Ramos (cell line): ENCODE measurements at regions not wholly inside any gene's neighbourhood (a gene's known extent, or its start where the extent isn't known, plus 50 kb on each side); places are given as distances from the start of the nearest gene placed in this dataset.

Experiments
- in situ Hi-C: fragments of 300-500 bp; cut with MboI; formaldehyde crosslinking; loops from one replicate; pipeline ENCODE4 v1.14.3; 2022; ENCODE audit warnings: low sequenced_read_pairs; ENCODE audit not compliant: unreplicated experiment

DNA sequence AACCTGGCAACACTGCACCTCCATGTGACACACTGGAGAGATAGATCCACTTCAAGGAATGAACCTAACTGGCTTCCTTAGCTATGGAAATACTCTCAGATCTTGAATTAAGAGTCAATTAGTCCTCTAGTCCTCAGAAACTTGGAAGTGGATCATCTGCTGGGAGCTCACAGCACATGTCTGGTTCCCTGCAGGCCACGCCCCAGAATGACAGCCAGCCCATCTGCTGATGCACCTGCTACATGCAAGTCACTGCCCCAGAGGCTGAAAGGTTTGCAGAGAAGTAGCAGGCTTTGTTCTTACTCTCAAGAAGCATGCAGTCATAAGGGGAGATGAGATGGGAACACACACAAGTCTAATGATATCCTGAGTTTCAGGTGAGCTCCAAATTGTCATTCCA lies 275.9 kb downstream of the SKAP2 start:
- in situ Hi-C loops: no loop called here

DNA sequence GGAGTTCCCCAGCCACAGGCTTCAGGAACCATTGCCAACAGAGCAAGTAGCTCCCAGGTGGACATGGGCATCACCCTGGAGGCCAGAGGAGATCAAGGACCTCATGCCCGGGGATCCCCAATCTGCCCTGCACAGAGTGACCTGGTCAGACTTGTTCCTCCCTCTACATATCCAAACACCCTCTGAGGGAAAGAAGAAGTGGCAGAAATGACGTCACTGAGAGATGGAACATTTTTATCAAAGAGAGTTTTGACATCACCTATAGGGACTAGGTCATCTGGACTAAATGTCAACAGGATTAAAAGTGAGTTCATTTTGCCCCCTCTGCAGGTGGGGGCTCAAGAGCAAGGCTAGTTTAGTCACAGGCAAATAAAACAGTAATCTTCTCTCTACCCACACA lies 273.7 kb downstream of the SKAP2 start:
- in situ Hi-C loops: no loop called here

DNA sequence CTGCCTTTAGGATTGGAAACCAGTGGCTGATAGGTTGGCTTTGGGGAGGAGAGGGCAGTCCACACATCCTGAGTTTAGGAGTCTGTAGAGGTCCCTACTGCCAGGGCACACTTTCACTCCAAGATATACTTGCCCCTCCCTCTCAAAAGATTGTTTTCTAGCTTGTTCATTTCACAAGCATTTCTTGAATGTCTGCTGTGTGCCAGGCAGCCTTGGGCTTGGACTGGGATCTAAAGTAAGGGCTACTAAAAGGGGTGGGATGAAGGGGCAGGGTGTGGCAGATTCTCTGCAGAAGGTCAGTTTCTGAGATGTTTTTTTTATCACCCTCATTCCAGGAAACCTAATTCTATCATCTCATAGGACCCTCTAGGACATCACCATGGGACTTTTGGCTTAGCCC lies 272.4 kb downstream of the SKAP2 start:
- in situ Hi-C loops: no loop called here

DNA sequence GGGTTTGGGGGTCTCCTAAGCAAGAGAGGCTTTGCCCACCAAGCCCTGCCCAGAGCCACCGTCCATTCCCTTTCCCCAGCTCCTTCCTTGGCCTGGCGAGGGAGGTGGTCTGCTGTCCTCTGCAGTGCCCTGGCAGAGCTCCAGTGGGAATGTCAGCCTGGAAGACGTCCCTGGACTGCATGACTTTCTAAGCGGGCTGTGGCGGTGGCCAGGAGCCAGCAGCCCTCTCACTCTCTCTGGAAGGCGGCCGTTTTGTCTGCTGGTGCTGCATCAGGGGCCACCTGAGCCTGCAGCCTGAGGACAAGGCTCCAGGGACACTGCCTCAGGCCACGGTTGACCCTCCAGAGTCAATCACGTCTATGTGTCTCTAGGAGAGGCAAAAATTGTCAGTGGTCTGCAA lies 271.0 kb downstream of the SKAP2 start:
- in situ Hi-C loops: no loop called here

DNA sequence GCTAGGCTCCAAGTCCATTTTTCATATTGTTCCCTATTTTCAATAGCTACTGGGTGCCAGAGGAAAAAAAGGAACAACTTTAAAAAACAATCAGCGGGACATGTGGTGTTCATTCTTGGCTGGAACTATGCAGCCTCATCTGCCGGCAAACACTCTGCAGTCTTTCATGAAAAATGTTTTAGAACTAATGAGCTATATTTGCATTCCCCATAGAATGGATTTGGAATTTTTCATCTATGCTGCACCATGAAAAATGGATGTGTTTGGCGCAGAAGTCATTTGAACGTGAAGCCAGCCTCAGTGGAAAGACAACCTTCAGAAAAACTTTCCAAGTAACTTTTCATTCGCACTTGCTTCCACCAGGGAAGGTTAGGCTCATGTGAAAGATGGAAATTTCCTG lies 270.5 kb downstream of the SKAP2 start:
- in situ Hi-C loops: no loop called here

DNA sequence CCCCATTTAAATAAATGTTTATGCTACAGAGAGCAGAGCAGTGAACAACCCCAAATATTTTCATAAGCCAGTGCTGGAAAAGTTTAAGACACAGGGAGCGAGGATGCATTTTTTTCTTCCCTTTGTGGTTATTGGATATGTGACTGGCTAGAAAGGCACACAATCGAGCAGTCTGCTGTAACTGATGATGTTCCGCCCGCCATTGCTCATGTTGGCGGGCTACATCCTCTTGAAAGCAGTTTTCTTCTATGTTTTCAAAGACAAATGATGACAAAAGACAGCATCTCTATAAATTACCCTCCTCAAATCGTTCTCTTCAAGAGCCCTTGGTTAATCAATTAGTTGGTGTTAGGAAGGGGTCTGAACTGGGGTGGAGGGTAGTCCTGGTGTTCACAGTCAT lies 269.8 kb downstream of the SKAP2 start:
- in situ Hi-C loops: no loop called here

DNA sequence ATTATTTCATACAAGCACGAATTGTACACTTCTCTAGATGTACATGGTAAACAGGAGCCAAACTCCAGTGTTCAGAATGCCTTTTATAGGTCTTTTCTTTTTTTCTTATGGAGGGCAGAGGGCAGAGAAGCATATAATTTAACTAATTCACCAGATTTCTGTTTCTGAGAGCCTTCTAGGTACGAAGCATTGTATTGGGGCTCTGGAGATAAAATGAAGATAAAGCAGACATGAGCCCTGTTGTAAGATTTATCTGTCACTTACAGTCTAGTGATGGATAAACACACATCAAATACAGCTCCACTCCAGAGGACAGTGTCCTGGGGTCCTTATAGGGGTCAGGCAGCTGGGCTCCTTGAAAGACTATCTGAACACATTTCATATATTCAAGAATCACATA lies 265.5 kb downstream of the SKAP2 start:
- in situ Hi-C loops: no loop called here

DNA sequence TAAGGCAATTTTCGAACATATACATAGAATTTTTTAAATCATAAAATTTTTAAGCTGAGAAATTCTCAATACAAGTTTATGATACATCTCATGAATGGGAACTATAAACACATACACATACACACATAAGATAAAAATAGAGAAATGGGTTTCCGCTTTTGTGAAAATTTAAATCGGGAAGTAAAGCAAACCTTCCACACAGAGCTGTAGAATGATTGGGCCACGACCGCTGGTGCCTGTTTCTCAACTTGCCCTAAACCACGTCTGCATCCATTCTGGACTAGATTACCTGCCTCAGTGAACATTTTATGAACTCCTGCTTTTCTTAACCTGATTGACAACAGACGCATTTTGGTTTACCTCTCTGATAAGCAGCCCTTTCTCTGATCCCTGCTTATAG lies 264.4 kb downstream of the SKAP2 start:
- in situ Hi-C loops: no loop called here

DNA sequence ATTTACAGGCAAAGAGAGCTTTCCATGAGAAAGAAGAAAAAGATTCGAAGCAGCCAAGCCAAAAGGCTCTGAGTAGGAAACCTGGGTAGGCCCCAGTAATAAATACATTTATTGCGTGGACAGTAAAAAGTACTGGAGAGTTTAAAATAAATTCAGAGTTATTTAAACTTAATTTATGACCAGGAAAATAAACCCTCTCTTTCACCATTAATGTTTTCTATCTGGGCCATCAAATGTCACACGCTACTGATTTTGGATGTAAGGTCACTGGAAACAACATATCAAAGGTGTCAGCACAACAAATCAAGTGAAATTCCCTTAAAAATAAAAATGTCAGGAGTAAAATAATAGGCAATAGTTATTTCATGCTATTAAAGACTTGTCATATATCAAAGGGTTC lies 264.0 kb downstream of the SKAP2 start:
- in situ Hi-C loops: no loop called here

DNA sequence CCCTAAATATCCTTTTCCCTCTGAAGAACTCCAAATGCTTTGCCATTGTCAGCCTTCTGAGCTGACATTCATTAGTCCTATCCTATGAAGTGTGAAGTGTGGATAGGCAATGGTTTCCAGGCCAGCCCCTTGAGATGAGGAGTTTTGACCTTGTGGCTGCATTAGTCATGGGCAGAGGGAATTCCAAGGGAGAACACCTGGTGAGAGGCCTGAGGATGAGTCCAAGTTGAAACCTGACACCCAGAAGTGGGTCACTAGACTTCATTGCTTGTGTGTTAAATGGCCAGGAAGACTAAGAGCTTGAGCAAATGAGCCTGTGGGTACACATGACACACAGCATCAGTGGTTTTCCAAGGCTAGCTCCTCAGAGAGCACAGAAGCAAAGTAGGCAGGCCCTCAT lies 260.8 kb downstream of the SKAP2 start:
- in situ Hi-C loops: no loop called here

DNA sequence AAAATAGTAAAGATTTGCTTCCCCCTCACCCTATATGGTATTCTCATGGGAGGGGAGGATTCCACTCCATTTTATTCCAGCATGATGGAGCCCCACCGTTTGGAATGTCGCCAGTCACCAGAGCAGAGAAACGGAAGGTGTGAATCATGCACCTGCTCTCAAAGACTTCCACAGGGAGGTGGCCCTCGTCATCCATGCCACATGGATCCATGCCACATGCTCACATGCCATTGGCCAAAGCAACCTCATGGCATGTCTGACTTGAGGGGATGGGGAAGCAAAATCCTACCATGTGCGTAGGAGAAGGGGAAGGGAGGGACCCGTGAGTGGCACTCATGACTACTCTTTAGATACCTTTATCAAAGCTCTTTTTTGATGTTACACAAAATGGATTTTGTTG lies 256.0 kb downstream of the SKAP2 start:
- in situ Hi-C loops: no loop called here

DNA sequence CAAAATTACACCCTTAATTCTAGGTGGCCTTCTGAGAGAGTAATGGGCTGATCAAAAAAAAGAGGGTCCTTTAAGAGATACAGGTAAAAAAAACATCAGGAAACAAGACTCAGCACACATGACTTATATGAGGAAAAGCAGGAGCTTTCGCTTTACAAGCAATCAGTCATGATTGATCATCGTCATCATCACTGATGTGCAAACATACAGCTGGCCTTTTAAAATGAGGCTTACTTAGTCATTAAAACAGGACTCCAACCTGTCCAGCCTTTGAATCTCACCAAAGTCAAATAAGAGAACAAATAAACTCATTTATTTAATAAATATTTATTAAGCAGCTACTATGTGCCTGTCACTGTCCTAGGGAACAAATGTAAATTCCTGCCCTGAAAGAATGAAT lies 255.3 kb downstream of the SKAP2 start:
- in situ Hi-C loops: no loop called here

DNA sequence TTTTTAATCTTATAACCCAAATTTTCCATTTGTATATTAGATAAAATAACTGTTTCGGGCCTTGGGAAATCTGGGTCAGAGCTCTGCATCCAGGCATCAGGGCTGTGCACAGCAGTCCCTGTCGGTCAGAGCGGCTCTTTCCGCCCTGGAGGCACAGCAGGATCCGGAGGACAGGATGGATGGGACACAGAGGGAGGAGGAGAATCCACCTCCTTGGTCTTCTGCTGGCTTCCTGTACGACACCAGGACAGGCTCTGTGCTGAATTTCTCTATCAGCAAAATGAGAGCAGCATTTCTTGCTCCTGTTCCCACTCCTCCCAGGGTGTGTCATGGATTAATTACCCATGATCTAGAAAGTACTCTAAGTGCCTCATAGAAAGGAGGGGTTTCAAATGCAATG lies 254.9 kb downstream of the SKAP2 start:
- in situ Hi-C loops: no loop called here

DNA sequence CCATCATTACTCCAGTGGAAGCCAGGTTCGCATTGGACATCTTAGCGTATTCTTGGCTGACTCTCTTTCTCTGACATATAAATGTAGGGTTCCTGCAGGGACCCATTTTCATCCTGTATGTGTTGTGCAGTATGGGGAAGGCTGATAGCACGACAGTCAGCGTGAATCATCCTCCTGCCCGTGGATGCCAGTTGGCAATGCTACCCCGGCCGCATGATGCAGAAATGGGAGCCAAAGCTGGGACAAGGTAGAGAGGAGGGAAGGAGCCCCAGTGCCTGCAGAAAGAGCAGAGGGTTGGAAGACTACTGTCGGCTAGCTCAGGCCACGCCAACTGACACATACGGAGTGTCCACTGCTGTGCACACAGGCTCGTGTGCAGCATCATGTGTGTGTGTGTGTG lies 251.6 kb downstream of the SKAP2 start:
- in situ Hi-C loops: no loop called here

DNA sequence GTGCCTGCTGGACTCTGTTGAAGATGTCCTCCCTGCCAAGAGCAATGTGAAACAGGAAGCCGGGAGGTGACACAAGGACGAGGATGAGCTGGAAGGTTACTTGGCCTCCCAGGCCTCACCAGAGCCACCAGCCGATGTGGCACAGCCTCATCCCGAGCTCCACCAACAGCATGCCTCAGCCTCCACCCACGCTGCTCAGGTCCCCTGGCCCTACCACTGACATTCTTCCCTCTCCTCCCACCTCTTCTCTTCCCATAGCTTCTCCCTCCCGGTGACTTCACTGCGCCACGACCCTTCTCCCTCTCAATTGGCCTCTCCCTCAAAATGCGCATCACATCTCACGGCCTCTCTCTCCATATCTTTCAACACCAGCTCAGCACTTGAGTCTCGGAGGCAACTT lies 249.9 kb downstream of the SKAP2 start:
- in situ Hi-C loops: no loop called here

DNA sequence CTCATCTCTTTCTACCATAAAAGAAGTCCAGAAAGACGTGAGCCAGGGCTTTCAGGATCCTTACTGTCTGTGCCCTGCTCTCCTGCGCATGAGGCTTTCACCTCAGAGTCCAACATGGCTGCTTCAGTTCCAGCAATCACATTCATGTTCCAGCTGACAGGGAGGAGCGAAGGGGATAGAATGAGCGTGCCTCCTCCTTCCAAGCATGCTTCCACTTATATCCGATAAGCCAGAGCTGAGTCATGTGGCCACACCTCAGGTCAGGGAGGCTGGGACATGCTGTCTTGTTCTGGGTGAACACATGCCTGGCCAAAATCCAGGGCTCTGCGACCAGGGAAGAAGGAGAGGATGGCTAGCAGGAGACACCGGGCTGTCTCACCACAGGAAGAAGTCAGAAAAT lies 248.2 kb downstream of the SKAP2 start:
- in situ Hi-C loops: no loop called here

DNA sequence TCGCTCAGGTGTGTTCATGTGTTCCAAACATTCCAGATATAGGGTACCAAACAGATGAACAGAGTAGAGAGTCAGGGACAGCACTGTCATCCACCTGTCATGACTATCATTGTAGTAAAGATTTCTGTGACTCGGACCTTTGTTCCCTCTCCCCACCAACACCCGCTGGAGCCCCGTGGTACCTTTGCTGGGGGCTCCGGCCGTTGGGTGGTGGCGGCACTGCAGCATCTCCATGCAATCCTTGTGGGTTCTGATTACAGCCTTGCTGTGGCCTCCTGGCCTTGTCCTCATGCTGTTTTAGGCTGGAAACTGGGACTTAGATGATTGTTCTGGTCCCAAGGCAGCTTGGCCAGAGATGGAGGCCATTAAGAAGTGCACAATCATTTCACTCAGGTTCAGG lies 247.3 kb downstream of the SKAP2 start:
- in situ Hi-C loops: no loop called here
